ENCODE measurements at regions not wholly inside any gene's neighbourhood (a gene's known extent, or its start where the extent isn't known, plus 50 kb on each side); places are given as distances from the start of the nearest gene placed in this dataset.

DNA sequence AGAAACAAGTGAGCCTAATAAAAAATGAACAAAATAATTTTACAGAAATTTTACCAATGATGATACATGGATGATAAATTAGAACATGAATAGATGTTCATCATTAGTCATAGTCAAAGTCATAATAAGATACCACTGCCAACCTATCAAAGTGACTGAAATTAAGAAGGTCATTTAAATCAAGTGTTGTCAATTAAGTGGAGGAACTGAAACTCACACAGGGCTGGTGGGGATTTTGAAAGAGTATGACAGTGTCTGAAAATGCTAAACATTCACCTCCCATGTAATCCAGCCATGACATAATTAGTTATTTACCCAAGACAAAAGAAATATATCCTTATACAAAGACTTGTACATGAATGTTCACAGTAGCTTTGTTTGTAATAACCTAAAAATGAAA lies 57.1 kb upstream of the DYNC1I1 start:
- in situ Hi-C loops (cut with MboI) (no loop called here), intact Hi-C loops (cut with micrococcal nuclease; ENCODE audit: unreplicated experiment) (loop anchor here (5.0 kb wide), 1 partner anchor 82 kb away; no protein-coding TSS in a partner anchor)
- no TSS peak for BruUV-seq (replicated peaks)
- H3K4me3 ChIP-seq = no peak overlapping the region
- H3K36me3 ChIP-seq (ENCODE audit: control insufficient read depth in 2 of 2, insufficient read depth in 2 of 2, low read length in 1 of 2) = no peaks in the 10 kb centered on the region
- no peaks in the 10 kb centered on the region for H4K20me1 ChIP-seq (ENCODE audit: control insufficient read depth, insufficient read depth)
- ChIA-PET SMC1A (ENCODE audit: uncharacterized antibody, unreplicated experiment) (interaction anchor here (4.1 kb wide), 1 partner anchor 153 kb away, joined by 84 read pairs; no protein-coding TSS in a partner anchor), CTCF (interaction anchor here (0.8 to 4.1 kb wide), 5 partner anchors 11 to 155 kb away, joined by 3 to 55 read pairs (median 3); partner anchors contain the start of gene DYNC1I1), POLR2A (no interaction called here), RAD21 (ENCODE audit: unreplicated experiment) (no interaction called here)
- DNase-seq (ENCODE audit: low read depth, low spot score) (peak; percentile 41), FAIRE-seq (peak; percentile 66), ATAC-seq (peak; percentile 95)
- no peaks in the 10 kb centered on the region; a peak in 2 of 4 replicates for H3K27me3 ChIP-seq (replicated peaks in 1 of 2; ENCODE audit: control insufficient read depth in 2 of 2, insufficient read depth in 2 of 2, low read length in 1 of 2)
- H3K9me3 ChIP-seq (replicated peaks; ENCODE audit: control insufficient read depth, insufficient read depth, low read length) = no peaks in the 10 kb centered on the region
- H3K9ac ChIP-seq (ENCODE audit: control insufficient read depth, insufficient read depth, low read length) = no peak overlapping the region
- no peak overlapping the region for H3K4me2 ChIP-seq (ENCODE audit: control insufficient read depth, insufficient read depth)
- no peak overlapping the region for H2AFZ ChIP-seq (ENCODE audit: control insufficient read depth, low read depth, low read length)
- no peaks in the 10 kb centered on the region for H3K79me2 ChIP-seq (ENCODE audit: control insufficient read depth, insufficient read depth, low read length)
- no peaks in the 10 kb centered on the region for H3K4me1 ChIP-seq (ENCODE audit: control insufficient read depth, insufficient read depth, low read length)
- H3K27ac ChIP-seq (ENCODE audit: control insufficient read depth, insufficient read depth) = no peak overlapping the region
- TF ChIP-seq IKZF2 (IDR thresholded peaks at IDR 0.05) (peak; percentile 44 to 64; a peak in 2 of 4 replicates), NR2F1 (conservative IDR thresholded peaks at IDR 0.05) (peak; percentile 96), EP300 (IDR thresholded peaks at IDR 0.05; ENCODE audit: borderline replicate concordance in 1 of 2, control insufficient read depth in 1 of 2, low read depth in 2 of 2, low read length in 2 of 2) (peak; percentile 57 to 98; a peak in 3 of 4 replicates), RCOR1 (conservative IDR thresholded peaks at IDR 0.05; ENCODE audit: low read depth, low read length) (peak; percentile 75; the same call in 1 of the 2 replicates), JUNB (IDR thresholded peaks at IDR 0.05) (peak; percentile 54), MTA2 (IDR thresholded peaks at IDR 0.05; ENCODE audit: low read depth) (peak; percentile 100), BHLHE40 (IDR thresholded peaks at IDR 0.05; ENCODE audit: borderline replicate concordance in 1 of 2, low read depth in 2 of 2, low read length in 1 of 2) (peak; percentile 43 to 51; a peak in 2 of 4 replicates), JUND (IDR thresholded peaks at IDR 0.05; ENCODE audit: low read depth, low read length) (peak; percentile 55; the same call in 1 of the 2 replicates), BACH1 (IDR thresholded peaks at IDR 0.05; ENCODE audit: borderline replicate concordance) (peak; percentile 93; the same call in 1 of the 2 replicates)
- TF ChIP-seq, protein P1, sequence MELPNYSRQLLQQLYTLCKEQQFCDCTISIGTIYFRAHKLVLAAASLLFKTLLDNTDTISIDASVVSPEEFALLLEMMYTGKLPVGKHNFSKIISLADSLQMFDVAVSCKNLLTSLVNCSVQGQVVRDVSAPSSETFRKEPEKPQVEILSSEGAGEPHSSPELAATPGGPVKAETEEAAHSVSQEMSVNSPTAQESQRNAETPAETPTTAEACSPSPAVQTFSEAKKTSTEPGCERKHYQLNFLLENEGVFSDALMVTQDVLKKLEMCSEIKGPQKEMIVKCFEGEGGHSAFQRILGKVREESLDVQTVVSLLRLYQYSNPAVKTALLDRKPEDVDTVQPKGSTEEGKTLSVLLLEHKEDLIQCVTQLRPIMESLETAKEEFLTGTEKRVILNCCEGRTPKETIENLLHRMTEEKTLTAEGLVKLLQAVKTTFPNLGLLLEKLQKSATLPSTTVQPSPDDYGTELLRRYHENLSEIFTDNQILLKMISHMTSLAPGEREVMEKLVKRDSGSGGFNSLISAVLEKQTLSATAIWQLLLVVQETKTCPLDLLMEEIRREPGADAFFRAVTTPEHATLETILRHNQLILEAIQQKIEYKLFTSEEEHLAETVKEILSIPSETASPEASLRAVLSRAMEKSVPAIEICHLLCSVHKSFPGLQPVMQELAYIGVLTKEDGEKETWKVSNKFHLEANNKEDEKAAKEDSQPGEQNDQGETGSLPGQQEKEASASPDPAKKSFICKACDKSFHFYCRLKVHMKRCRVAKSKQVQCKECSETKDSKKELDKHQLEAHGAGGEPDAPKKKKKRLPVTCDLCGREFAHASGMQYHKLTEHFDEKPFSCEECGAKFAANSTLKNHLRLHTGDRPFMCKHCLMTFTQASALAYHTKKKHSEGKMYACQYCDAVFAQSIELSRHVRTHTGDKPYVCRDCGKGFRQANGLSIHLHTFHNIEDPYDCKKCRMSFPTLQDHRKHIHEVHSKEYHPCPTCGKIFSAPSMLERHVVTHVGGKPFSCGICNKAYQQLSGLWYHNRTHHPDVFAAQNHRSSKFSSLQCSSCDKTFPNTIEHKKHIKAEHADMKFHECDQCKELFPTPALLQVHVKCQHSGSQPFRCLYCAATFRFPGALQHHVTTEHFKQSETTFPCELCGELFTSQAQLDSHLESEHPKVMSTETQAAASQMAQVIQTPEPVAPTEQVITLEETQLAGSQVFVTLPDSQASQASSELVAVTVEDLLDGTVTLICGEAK (IDR thresholded peaks at IDR 0.05; ENCODE audit: borderline replicate concordance) = no peak
- TF ChIP-seq, protein P2, sequence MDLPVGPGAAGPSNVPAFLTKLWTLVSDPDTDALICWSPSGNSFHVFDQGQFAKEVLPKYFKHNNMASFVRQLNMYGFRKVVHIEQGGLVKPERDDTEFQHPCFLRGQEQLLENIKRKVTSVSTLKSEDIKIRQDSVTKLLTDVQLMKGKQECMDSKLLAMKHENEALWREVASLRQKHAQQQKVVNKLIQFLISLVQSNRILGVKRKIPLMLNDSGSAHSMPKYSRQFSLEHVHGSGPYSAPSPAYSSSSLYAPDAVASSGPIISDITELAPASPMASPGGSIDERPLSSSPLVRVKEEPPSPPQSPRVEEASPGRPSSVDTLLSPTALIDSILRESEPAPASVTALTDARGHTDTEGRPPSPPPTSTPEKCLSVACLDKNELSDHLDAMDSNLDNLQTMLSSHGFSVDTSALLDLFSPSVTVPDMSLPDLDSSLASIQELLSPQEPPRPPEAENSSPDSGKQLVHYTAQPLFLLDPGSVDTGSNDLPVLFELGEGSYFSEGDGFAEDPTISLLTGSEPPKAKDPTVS (IDR thresholded peaks at IDR 0.05; ENCODE audit: low read depth, low read length) = no peak
- TF ChIP-seq, protein P3, sequence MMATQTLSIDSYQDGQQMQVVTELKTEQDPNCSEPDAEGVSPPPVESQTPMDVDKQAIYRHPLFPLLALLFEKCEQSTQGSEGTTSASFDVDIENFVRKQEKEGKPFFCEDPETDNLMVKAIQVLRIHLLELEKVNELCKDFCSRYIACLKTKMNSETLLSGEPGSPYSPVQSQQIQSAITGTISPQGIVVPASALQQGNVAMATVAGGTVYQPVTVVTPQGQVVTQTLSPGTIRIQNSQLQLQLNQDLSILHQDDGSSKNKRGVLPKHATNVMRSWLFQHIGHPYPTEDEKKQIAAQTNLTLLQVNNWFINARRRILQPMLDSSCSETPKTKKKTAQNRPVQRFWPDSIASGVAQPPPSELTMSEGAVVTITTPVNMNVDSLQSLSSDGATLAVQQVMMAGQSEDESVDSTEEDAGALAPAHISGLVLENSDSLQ (IDR thresholded peaks at IDR 0.05) = peak; percentile 79

Measured in GM12878 (cell line).